ENCODE measurements at regions not wholly inside any gene's neighbourhood (a gene's known extent, or its start where the extent isn't known, plus 50 kb on each side); places are given as distances from the start of the nearest gene placed in this dataset.

DNA sequence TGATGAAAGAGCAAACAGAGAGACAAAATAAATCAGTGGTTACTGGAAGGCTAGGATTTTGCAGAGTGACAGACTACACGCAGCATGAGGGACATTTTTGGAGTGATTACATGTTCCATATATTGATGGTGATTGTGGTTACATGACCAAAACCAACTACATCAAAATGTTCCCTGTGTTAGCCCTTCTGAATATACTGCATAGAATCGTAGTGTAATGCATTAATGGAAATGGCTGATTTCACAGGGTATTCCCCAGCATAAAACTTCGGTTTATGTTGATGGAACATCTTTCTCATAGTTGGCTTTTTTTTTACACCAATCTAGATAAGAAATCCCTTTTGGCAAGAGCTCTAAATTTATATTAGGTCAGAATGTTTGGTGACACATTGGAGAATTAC, 191.3 kb upstream of the CMC1 start:
- no peak for FAIRE-seq

DNA sequence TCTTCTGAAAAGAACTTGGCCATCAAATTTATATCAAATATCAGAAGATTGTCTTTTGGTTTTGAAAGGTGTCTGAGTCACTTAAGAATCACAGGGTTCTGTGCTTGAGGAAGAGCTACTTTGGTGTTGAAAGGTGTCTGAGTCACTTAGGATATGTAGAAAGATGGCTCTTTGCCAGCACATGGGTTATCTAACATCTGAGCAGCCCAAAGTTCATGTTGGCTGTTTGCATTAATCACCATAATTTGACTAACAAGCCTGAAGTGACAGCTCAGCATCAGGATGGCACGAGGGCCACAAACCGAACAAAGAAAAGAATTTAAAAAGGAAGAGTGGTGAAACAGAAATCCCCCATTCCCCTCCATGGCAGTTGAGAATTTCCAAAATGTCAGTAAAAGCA, 190.5 kb upstream of the CMC1 start:
- Histone ChIP-seq H3K27me3 (ENCODE audit: control insufficient read depth, insufficient read depth, low read length) (no peaks in the 10 kb centered on the region), H3K36me3 (ENCODE audit: control insufficient read depth in 2 of 3, insufficient read depth in 3 of 3, low read length in 3 of 3) (no peaks in the 10 kb centered on the region), H3K9ac (ENCODE audit: low read length in 3 of 3) (no peak overlapping the region), H3K4me3 (ENCODE audit: low read length in 3 of 3) (no peak overlapping the region), H3K9me3 (ENCODE audit: control insufficient read depth in 2 of 3, insufficient read depth in 1 of 3, low read length in 3 of 3) (no peaks in the 10 kb centered on the region), H3K27ac (ENCODE audit: low read depth in 2 of 2, low read length in 2 of 2) (no peak overlapping the region), H3K4me1 (ENCODE audit: control insufficient read depth in 2 of 3, insufficient read depth in 2 of 3, low read depth in 1 of 3, low read length in 3 of 3) (no peaks in the 10 kb centered on the region)
- DNase-seq (no peak), FAIRE-seq (no peak)
- intact Hi-C loops (cut with DNase I) = no loop called here
- TF ChIP-seq CTCF (IDR thresholded peaks at IDR 0.05; ENCODE audit: borderline replicate concordance, extremely low read depth, insufficient read depth) = no peak

More for the DNA sequence above, 191.3 kb upstream of the CMC1 start:
- intact Hi-C loops (cut with DNase I) = no loop called here
- no peak for TF ChIP-seq CTCF (IDR thresholded peaks at IDR 0.05; ENCODE audit: borderline replicate concordance, extremely low read depth, insufficient read depth)
- no peaks in the 10 kb centered on the region for H3K4me1 ChIP-seq (ENCODE audit: control insufficient read depth in 2 of 3, insufficient read depth in 2 of 3, low read depth in 1 of 3, low read length in 3 of 3)
- no peak overlapping the region for H3K9ac ChIP-seq (ENCODE audit: low read length in 3 of 3)
- no peaks in the 10 kb centered on the region for H3K9me3 ChIP-seq (ENCODE audit: control insufficient read depth in 2 of 3, insufficient read depth in 1 of 3, low read length in 3 of 3)
- H3K27ac ChIP-seq (ENCODE audit: low read depth in 2 of 2, low read length in 2 of 2) = no peak overlapping the region
- H3K4me3 ChIP-seq (ENCODE audit: low read length in 3 of 3) = no peak overlapping the region
- no peaks in the 10 kb centered on the region for H3K36me3 ChIP-seq (ENCODE audit: control insufficient read depth in 2 of 3, insufficient read depth in 3 of 3, low read length in 3 of 3)
- H3K27me3 ChIP-seq (ENCODE audit: control insufficient read depth, insufficient read depth, low read length) = no peaks in the 10 kb centered on the region
- DNase-seq = no peak

DNA sequence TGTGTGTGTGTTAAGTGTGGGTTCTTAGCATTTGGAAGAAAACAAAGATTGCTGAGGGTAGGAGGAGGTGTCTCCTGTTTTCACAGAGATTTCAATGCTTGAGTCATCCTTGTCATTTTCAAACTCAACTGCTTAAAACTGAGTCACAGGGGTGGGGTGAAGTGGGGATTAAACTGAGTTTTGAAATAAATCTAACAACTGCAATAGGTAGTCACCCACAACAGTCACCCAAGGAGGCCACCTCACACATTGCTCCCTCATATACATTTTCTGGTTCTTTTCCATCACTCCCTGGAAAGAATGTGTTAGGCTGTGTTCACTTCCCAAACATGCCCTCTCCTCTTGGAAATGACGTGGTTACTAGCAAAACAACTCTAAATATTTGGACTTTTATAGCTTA, 187.7 kb upstream of the CMC1 start:
- FAIRE-seq = no peak

More for the DNA sequence above, 187.7 kb upstream of the CMC1 start:
- Histone ChIP-seq H3K36me3 (ENCODE audit: control insufficient read depth in 2 of 3, insufficient read depth in 3 of 3, low read length in 3 of 3) (no peaks in the 10 kb centered on the region), H3K27ac (ENCODE audit: low read depth in 2 of 2, low read length in 2 of 2) (no peak overlapping the region), H3K4me1 (ENCODE audit: control insufficient read depth in 2 of 3, insufficient read depth in 2 of 3, low read depth in 1 of 3, low read length in 3 of 3) (no peaks in the 10 kb centered on the region), H3K9ac (ENCODE audit: low read length in 3 of 3) (no peak overlapping the region), H3K4me3 (ENCODE audit: low read length in 3 of 3) (no peak overlapping the region), H3K27me3 (ENCODE audit: control insufficient read depth, insufficient read depth, low read length) (no peaks in the 10 kb centered on the region), H3K9me3 (ENCODE audit: control insufficient read depth in 2 of 3, insufficient read depth in 1 of 3, low read length in 3 of 3) (no peaks in the 10 kb centered on the region)
- TF ChIP-seq CTCF (IDR thresholded peaks at IDR 0.05; ENCODE audit: borderline replicate concordance, extremely low read depth, insufficient read depth) = no peak
- no peak for DNase-seq
- intact Hi-C loops (cut with DNase I) = no loop called here
